ENCODE measurements at regions not wholly inside any gene's neighbourhood (a gene's known extent, or its start where the extent isn't known, plus 50 kb on each side); places are given as distances from the start of the nearest gene placed in this dataset.

DNA sequence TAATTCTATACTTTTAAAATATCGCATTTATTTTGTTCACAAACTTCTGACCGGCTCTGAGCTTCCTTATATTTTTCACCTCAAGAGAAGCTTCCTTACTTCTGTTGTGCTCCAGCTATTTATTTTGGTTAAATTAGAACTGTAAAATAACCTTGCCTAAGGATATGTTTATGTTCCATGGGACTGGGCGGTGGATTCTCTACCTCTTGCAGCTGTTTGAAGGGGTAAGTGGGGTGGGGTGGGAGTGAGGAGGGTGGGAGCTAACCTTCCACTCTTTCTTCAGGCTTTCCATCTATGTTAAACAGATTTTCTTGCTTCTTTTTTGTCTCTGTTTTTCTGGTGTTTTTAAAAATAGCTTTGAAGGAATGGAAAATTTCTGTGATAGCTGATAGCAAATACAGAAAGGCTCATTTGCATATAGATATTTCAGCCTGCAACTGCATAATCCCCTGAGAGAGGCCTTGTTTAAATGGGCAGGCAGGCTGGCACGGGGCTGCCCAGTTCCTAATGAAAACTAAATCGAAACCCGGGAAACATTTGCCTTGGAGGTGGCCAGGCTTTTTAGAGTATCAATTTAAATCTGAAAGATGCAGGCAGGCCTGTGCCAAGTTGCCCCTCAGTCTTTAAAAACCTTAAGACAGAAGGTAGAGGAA lies 122.1 kb upstream of the DMAC1 start:
- no peak overlapping the region for H3K4me2 ChIP-seq (ENCODE audit: insufficient read depth, low read length)
- H3K4me1 ChIP-seq (ENCODE audit: insufficient read depth, low read length) = no peaks in the 10 kb centered on the region
- no peak overlapping the region for H3K27ac ChIP-seq (ENCODE audit: low read length)
- H2AFZ ChIP-seq (ENCODE audit: low read depth, low read length) = no peak overlapping the region; the same call in 1 of the 2 replicates
- DNase-seq (no peak), ATAC-seq (ENCODE audit: insufficient read depth, low read depth) (no peak)
- no peak overlapping the region for H3K4me3 ChIP-seq (ENCODE audit: low read depth in 1 of 2, low read length in 2 of 2)
- no peaks in the 10 kb centered on the region for H4K20me1 ChIP-seq (ENCODE audit: insufficient read depth, low read length)
- no peaks in the 10 kb centered on the region for H3K27me3 ChIP-seq (ENCODE audit: insufficient read depth, low read length, poor library complexity)
- TF ChIP-seq, protein P1, sequence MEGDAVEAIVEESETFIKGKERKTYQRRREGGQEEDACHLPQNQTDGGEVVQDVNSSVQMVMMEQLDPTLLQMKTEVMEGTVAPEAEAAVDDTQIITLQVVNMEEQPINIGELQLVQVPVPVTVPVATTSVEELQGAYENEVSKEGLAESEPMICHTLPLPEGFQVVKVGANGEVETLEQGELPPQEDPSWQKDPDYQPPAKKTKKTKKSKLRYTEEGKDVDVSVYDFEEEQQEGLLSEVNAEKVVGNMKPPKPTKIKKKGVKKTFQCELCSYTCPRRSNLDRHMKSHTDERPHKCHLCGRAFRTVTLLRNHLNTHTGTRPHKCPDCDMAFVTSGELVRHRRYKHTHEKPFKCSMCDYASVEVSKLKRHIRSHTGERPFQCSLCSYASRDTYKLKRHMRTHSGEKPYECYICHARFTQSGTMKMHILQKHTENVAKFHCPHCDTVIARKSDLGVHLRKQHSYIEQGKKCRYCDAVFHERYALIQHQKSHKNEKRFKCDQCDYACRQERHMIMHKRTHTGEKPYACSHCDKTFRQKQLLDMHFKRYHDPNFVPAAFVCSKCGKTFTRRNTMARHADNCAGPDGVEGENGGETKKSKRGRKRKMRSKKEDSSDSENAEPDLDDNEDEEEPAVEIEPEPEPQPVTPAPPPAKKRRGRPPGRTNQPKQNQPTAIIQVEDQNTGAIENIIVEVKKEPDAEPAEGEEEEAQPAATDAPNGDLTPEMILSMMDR (IDR thresholded peaks at IDR 0.05; ENCODE audit: borderline replicate concordance, extremely low read depth, low read length, poor library complexity, severe bottlenecking) = no peak
- TF ChIP-seq EZH2 (IDR thresholded peaks at IDR 0.05; ENCODE audit: borderline replicate concordance, low read depth, low read length, severe bottlenecking) = no peak
- no peaks in the 10 kb centered on the region for H3K9me3 ChIP-seq (ENCODE audit: insufficient read depth, low read length, severe bottlenecking)
- H3K9ac ChIP-seq (ENCODE audit: low read depth, low read length) = no peak overlapping the region
- no peaks in the 10 kb centered on the region for H3K79me2 ChIP-seq (ENCODE audit: insufficient read depth, low read length)
- H3K36me3 ChIP-seq (ENCODE audit: insufficient read depth, low read length) = no peaks in the 10 kb centered on the region

DNA sequence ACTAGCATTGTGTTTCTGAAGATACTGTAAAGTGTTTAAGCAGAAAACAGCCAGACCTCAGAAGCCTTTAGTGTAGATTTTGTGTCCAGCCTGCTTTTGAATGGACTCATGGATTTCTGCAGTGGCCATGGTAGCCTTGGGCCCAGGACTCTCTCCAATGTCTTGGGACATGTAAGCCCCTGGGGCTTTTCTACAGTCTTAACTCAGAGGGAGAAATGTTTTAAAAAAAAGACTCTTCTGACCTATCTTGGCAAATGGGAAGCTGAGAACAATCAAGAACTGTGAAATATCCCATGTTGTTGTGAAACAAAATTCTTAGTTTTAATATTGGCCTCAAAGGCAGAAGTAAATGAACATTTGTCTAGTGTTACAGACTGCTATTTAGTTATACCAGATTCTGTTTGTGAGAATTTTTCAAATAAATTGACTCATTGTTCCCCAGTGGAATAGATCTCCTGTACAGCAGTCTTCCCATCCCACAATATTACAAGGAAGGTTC lies 112.5 kb upstream of the DMAC1 start:
- Histone ChIP-seq H3K4me1 (ENCODE audit: insufficient read depth, low read length) (peaks cover 24% of the 10 kb centered on the region), H3K36me3 (ENCODE audit: insufficient read depth, low read length) (no peaks in the 10 kb centered on the region), H3K4me3 (ENCODE audit: low read depth in 1 of 2, low read length in 2 of 2) (no peak overlapping the region), H2AFZ (ENCODE audit: low read depth, low read length) (no peak overlapping the region), H4K20me1 (ENCODE audit: insufficient read depth, low read length) (no peaks in the 10 kb centered on the region), H3K4me2 (ENCODE audit: insufficient read depth, low read length) (no peak overlapping the region), H3K27me3 (ENCODE audit: insufficient read depth, low read length, poor library complexity) (no peaks in the 10 kb centered on the region), H3K27ac (ENCODE audit: low read length) (peak overlapping the region; percentile 29; the same call in 1 of the 2 replicates), H3K9me3 (ENCODE audit: insufficient read depth, low read length, severe bottlenecking) (no peaks in the 10 kb centered on the region), H3K9ac (ENCODE audit: low read depth, low read length) (no peak overlapping the region), H3K79me2 (ENCODE audit: insufficient read depth, low read length) (no peaks in the 10 kb centered on the region)
- no peak for ATAC-seq (ENCODE audit: insufficient read depth, low read depth)
- no peak for DNase-seq
- TF ChIP-seq, protein P1 (IDR thresholded peaks at IDR 0.05; ENCODE audit: borderline replicate concordance, extremely low read depth, low read length, poor library complexity, severe bottlenecking) = no peak
- TF ChIP-seq EZH2 (IDR thresholded peaks at IDR 0.05; ENCODE audit: borderline replicate concordance, low read depth, low read length, severe bottlenecking) = no peak

DNA sequence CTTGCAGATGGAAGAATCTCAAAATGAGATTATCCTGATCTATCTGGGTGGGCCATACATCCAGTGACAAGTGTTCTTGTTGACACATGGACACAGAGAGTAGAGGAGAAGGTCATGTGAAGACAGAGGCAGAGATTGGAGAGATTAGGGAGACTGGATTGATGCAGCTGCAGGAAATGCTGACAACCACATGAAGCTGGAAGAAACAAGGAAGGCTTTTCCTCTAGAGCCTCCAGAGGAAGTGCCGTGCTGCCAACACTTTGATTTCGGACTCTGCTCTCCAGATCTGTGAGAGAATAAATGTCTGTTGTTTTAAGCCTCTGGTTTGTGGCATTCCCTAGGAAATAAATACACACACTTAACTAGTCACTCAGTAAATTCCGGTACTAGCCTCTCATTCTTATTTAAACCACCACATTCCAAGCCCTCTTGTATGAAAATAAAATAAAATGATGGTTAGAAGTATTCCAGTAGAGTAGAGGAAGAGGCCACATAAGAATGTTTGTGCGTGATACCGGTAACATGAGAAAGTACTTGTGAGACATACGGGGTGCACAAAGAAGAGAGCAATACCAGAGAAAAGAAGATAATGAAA lies 110.9 kb upstream of the DMAC1 start:
- peak; percentile 92 for ATAC-seq (ENCODE audit: insufficient read depth, low read depth)
- Histone ChIP-seq H3K79me2 (ENCODE audit: insufficient read depth, low read length) (no peaks in the 10 kb centered on the region), H3K9ac (ENCODE audit: low read depth, low read length) (no peak overlapping the region; the same call in 1 of the 2 replicates), H2AFZ (ENCODE audit: low read depth, low read length) (no peak overlapping the region), H3K9me3 (ENCODE audit: insufficient read depth, low read length, severe bottlenecking) (no peaks in the 10 kb centered on the region), H3K27ac (ENCODE audit: low read length) (peak overlapping the region; percentile 56), H3K4me3 (ENCODE audit: low read depth in 1 of 2, low read length in 2 of 2) (no peak overlapping the region), H3K4me1 (ENCODE audit: insufficient read depth, low read length) (peaks cover 24% of the 10 kb centered on the region), H3K4me2 (ENCODE audit: insufficient read depth, low read length) (peak overlapping the region; percentile 27), H3K27me3 (ENCODE audit: insufficient read depth, low read length, poor library complexity) (no peaks in the 10 kb centered on the region), H4K20me1 (ENCODE audit: insufficient read depth, low read length) (no peaks in the 10 kb centered on the region), H3K36me3 (ENCODE audit: insufficient read depth, low read length) (no peaks in the 10 kb centered on the region)
- no peak for TF ChIP-seq EZH2 (IDR thresholded peaks at IDR 0.05; ENCODE audit: borderline replicate concordance, low read depth, low read length, severe bottlenecking)
- TF ChIP-seq, protein P1 (IDR thresholded peaks at IDR 0.05; ENCODE audit: borderline replicate concordance, extremely low read depth, low read length, poor library complexity, severe bottlenecking) = no peak
- peak; percentile 69 for DNase-seq
